ENCODE measurements at regions not wholly inside any gene's neighbourhood (a gene's known extent, or its start where the extent isn't known, plus 50 kb on each side); places are given as distances from the start of the nearest gene placed in this dataset.

GRCh38 chr16:65782611-65783600 is 583.6 kb upstream of the CDH5 start:
- DNase-seq, result no peak

- DNase-seq, result no peak
Measured at GRCh38 chr16:65781855-65782254, 584.6 kb upstream of the CDH5 start.

GRCh38 chr16:65781363-65781762 is 585.1 kb upstream of the CDH5 start:
- DNase-seq, result no peak

- DNase-seq, result no peak
Measured at GRCh38 chr16:65779201-65779600, 587.3 kb upstream of the CDH5 start.

DNA sequence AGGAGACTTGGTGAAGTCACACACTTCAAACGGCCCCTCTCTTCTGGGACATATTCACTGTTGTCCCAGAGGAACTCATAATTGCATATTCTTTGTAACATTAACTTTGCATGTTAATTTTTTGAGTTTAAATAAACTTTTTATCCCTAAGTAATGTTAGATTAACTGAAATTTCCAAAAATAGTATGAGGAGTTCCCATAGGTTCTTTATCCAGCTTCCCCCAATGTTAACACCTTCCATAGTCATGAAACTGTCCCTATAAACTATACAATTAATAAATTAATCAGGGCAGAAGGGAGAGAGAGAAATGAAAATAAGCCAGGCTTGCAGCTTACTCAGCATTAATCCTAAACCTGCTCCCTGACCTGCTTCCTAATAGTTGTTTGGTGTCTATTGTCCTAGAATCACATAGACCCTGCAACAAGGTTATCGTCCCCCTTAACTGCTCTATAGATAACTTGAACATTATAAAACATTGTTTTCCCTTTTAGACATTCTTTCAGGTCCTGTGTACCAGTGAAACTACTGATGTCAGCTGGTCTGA is 589.8 kb upstream of the CDH5 start:
- no peak for DNase-seq

DNA sequence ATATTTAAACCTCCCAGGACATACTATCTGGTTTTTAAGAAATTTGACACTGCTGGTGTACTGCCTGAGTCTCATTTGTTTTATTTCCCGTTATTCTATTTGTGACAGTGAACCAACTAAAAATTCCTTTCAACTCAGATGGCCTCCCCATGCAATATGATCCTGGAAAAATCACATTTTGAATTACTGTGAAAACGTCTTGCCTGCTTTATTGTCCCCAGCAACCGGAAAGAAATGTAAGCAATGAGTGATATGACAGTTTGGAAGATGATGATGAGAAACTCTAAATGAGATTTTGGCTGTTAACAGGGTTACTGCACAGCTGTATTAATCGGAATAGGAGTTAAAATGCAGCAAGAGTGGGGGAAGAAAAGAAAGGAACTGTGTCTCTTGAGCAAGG is 590.7 kb upstream of the CDH5 start:
- DNase-seq, result no peak

GRCh38 chr16:65774350-65774749 is 592.1 kb upstream of the CDH5 start:
- no peak for DNase-seq

DNA sequence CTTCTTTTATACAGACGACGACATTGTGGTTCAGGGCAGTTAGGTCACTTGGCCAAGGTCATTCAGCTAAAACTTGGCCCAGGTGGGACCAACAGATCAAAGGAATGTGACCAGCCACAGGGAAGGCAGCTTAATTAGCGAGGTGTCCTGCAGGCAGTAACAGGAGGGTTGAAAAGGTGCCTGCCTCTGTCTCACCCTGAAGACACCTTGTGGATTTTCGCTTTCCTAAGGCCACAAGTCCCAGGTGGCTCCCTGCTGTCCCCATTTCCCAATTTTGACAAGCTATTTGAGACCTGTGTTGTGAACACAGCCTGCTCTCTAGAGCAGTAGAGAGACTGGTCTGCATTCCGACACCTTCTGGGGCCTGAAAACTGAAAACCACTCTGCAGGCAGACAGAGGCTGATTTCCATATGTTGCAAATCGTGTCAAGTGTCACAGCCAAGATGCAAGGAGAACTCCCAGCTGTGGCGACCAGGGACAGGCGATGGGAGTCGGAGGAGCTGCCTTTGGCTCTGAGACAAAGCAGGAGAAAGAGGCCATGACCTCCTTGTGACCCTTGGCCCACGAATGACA is 593.1 kb upstream of the CDH5 start:
- no peak for DNase-seq

DNA sequence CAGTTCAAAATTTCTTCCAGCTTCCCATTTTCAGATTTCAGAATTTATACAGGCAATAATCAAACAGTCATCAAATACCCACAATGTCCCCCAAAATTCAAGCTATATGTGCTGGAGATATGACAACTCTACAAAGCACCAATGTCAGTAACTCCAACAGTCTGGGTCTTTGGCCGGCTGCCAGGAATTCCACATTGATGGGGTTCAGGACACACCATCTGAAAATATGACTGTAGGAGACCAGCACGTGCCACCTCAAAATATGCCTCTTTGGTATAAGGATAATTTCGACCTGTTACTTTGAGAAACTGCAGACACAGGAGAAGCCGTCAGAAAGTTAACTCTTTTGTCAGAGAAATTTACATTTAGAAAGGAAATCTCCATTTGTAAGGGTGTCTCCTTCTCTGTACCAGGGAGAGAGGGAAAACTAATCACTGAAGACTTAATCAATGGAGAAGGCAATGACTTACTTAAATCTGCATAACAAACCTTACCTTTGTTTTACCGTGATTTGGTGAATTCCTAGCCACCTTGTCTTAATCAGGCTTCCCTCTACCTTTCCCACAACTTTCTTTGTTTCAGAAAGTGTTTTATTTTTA is 594.3 kb upstream of the CDH5 start:
- DNase-seq, result no peak

GRCh38 chr16:65771707-65772106 is 594.8 kb upstream of the CDH5 start:
- no peak for DNase-seq

- DNase-seq, result no peak
Measured at GRCh38 chr16:65770752-65771151, 595.7 kb upstream of the CDH5 start.

- DNase-seq, result no peak
Measured at GRCh38 chr16:65769776-65770438, 596.6 kb upstream of the CDH5 start.

GRCh38 chr16:65769055-65769465 is 597.4 kb upstream of the CDH5 start:
- DNase-seq, result no peak

DNA sequence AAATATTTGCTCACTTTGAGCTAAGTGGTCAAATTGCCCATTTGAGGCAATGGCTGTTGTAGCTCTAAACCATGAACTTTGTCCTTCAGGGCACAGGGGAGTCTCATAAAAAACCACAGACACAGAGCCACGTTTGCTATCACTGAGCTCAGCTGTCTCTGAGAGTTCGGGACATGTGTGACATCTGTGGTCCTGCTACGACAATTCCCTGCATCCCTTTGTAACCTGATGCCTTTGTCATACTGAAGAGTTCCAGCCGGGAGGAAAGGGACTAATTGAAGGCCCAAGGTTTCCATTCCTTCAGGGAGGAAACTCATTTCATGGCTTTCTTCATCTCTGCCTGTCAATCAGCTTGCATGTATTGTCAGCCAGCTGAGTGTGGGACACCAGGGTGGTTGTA is 599.4 kb upstream of the CDH5 start:
- DNase-seq, result no peak

- no peak for DNase-seq
Measured at GRCh38 chr16:65763640-65764305, 602.7 kb upstream of the CDH5 start.

GRCh38 chr16:65760874-65761273 is 605.6 kb upstream of the CDH5 start:
- no peak for DNase-seq

DNA sequence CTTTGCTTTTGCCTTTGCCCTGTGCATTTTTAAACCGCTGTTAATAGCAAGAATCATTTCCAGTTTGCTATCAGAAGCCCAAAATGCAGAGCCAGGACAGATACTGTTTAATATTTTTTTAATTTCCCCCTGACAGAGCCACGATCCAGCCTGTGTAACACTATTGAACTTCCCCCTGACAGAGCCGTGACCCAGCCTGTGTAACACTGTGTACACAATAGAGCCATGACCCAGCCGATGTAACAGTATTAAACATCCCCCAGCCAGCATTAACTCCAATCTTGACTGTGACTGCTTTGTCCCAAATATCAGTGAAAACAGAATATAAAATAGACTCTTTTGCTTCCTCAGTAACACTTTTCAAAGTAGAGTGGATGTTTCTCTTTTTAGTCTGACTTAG is 607.9 kb upstream of the CDH5 start:
- DNase-seq, result no peak

- no peak for DNase-seq
Measured at GRCh38 chr16:65757064-65757463, 609.4 kb upstream of the CDH5 start.

DNA sequence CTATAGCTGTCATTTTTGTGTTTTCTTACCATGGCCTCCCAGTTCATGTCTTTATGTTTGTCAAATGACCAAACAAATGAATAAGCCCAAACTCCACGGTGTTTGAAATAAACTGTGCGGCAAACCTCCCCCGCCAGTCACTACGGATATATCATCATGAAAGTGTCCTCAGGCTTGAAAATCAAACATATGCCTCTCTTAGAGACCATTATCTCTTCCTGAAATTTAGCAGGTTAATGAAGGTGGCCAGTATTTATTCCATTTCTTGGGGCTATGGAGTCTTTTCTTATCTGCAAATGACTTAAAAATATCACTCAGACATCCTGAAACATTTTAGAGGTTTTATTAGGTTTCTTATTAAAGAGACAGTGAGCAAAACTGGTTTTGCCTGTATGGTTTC is 610.3 kb upstream of the CDH5 start:
- DNase-seq, result no peak

- DNase-seq, result no peak
Measured at GRCh38 chr16:65754820-65755691, 611.4 kb upstream of the CDH5 start.

- no peak for DNase-seq
Measured at GRCh38 chr16:65752522-65752844, 614.0 kb upstream of the CDH5 start.
